GM12878 (cell line): ENCODE measurements at regions not wholly inside any gene's neighbourhood (a gene's known extent, or its start where the extent isn't known, plus 50 kb on each side); places are given as distances from the start of the nearest gene placed in this dataset.

Experiments used
- EGR1 ChIP-seq, 2 experiments: IDR thresholded peaks; 1 replicate in 1 of 2; 2 replicates in 1 of 2; pipeline ENCODE4 v1.6.1; 2011 to 2012; ENCODE audit warnings: low read depth in 2 of 2, low read length in 2 of 2, borderline replicate concordance in 1 of 2, mild to moderate bottlenecking in 1 of 2, moderate library complexity in 1 of 2
- EZH2 ChIP-seq: IDR thresholded peaks from 2 replicates; pipeline ENCODE4 v1.6.1; 2012; ENCODE audit warnings: low read depth, mild to moderate bottlenecking, control low read depth, inconsistent platforms, low read length, borderline replicate concordance; ENCODE audit not compliant: control insufficient read depth
- MYC ChIP-seq: IDR thresholded peaks from 2 replicates; pipeline ENCODE4 v1.6.1; 2011; ENCODE audit warnings: mild to moderate bottlenecking, low read length, moderate library complexity, inconsistent platforms; ENCODE audit not compliant: insufficient read depth, insufficient replicate concordance, insufficient read length, severe bottlenecking
- POLR2A ChIP-seq: IDR thresholded peaks from 2 replicates; pipeline ENCODE4 v1.6.1; 2011; ENCODE audit warnings: low read depth, mild to moderate bottlenecking, low read length
- RFX5 ChIP-seq: IDR thresholded peaks from 2 replicates; pipeline ENCODE4 v1.6.1; 2011; ENCODE audit warnings: low read depth, low read length, improper control_type of control experiment
- TF ChIP-seq, protein P1 (sequence below), 3 experiments: IDR thresholded peaks in 2 of 3; conservative IDR thresholded peaks in 1 of 3; 2 replicates each; pipeline ENCODE4 v1.5.1; 2011; ENCODE audit warnings: low read depth in 3 of 3, low read length in 3 of 3, mild to moderate bottlenecking in 3 of 3, control low read depth in 2 of 3, moderate library complexity in 2 of 3, inconsistent platforms in 1 of 3, mixed read lengths in 1 of 3; ENCODE audit not compliant: control insufficient read depth in 2 of 3, insufficient read depth in 1 of 3; ENCODE audit errors: extremely low read depth in 1 of 3
- TF ChIP-seq, protein P2 (sequence below): IDR thresholded peaks from 2 replicates; pipeline ENCODE4 v1.6.1; 2011; ENCODE audit warnings: borderline replicate concordance, low read depth, mild to moderate bottlenecking, moderate library complexity, low read length; ENCODE audit not compliant: insufficient read depth, poor library complexity, severe bottlenecking
- TF ChIP-seq, protein P3 (sequence below): IDR thresholded peaks from 2 replicates; pipeline ENCODE4 v1.6.1; 2011; ENCODE audit warnings: borderline replicate concordance, low read depth, mild to moderate bottlenecking, moderate library complexity, mixed read lengths, low read length; ENCODE audit not compliant: insufficient read depth; ENCODE audit errors: extremely low read length
- TF ChIP-seq, protein P4 (sequence below): IDR thresholded peaks from 2 replicates; pipeline ENCODE4 v1.6.1; 2012; ENCODE audit warnings: mild to moderate bottlenecking, low read depth, low read length

DNA sequence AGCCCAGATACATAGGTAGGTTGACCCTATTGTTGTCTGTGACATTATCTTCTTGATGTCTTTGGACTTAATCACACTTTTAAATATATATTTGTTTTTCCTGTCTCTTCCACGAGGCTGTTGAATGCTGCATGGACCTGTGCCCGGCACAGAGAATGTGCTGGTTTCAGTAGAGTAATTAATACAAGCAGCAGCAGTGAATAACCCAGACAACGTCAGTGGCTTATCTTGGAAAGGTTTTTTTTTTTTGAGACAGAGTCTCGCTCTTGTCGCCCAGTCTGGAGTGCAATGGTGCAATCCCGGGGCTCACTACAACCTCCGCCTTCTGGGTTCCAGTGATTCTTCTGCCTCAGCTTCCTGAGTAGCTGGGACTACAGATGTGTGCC, 108.2 kb downstream of the CDH26 start:
- TF ChIP-seq, protein P1, sequence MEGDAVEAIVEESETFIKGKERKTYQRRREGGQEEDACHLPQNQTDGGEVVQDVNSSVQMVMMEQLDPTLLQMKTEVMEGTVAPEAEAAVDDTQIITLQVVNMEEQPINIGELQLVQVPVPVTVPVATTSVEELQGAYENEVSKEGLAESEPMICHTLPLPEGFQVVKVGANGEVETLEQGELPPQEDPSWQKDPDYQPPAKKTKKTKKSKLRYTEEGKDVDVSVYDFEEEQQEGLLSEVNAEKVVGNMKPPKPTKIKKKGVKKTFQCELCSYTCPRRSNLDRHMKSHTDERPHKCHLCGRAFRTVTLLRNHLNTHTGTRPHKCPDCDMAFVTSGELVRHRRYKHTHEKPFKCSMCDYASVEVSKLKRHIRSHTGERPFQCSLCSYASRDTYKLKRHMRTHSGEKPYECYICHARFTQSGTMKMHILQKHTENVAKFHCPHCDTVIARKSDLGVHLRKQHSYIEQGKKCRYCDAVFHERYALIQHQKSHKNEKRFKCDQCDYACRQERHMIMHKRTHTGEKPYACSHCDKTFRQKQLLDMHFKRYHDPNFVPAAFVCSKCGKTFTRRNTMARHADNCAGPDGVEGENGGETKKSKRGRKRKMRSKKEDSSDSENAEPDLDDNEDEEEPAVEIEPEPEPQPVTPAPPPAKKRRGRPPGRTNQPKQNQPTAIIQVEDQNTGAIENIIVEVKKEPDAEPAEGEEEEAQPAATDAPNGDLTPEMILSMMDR (IDR thresholded peaks at IDR 0.05 in 2 of 3, conservative IDR thresholded peaks at IDR 0.05 in 1 of 3; ENCODE audit: control insufficient read depth in 2 of 3, extremely low read depth in 1 of 3, insufficient read depth in 1 of 3, low read depth in 3 of 3, low read length in 3 of 3) = no peak
- TF ChIP-seq MYC (no peak), EZH2 (no peak), POLR2A (no peak), EGR1 (IDR thresholded peaks at IDR 0.05; ENCODE audit: borderline replicate concordance in 1 of 2, low read depth in 2 of 2, low read length in 2 of 2) (no peak), RFX5 (no peak)
- TF ChIP-seq, protein P2, sequence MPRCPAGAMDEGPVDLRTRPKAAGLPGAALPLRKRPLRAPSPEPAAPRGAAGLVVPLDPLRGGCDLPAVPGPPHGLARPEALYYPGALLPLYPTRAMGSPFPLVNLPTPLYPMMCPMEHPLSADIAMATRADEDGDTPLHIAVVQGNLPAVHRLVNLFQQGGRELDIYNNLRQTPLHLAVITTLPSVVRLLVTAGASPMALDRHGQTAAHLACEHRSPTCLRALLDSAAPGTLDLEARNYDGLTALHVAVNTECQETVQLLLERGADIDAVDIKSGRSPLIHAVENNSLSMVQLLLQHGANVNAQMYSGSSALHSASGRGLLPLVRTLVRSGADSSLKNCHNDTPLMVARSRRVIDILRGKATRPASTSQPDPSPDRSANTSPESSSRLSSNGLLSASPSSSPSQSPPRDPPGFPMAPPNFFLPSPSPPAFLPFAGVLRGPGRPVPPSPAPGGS = no peak
- TF ChIP-seq, protein P3, sequence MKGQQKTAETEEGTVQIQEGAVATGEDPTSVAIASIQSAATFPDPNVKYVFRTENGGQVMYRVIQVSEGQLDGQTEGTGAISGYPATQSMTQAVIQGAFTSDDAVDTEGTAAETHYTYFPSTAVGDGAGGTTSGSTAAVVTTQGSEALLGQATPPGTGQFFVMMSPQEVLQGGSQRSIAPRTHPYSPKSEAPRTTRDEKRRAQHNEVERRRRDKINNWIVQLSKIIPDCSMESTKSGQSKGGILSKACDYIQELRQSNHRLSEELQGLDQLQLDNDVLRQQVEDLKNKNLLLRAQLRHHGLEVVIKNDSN = no peak
- TF ChIP-seq, protein P4, sequence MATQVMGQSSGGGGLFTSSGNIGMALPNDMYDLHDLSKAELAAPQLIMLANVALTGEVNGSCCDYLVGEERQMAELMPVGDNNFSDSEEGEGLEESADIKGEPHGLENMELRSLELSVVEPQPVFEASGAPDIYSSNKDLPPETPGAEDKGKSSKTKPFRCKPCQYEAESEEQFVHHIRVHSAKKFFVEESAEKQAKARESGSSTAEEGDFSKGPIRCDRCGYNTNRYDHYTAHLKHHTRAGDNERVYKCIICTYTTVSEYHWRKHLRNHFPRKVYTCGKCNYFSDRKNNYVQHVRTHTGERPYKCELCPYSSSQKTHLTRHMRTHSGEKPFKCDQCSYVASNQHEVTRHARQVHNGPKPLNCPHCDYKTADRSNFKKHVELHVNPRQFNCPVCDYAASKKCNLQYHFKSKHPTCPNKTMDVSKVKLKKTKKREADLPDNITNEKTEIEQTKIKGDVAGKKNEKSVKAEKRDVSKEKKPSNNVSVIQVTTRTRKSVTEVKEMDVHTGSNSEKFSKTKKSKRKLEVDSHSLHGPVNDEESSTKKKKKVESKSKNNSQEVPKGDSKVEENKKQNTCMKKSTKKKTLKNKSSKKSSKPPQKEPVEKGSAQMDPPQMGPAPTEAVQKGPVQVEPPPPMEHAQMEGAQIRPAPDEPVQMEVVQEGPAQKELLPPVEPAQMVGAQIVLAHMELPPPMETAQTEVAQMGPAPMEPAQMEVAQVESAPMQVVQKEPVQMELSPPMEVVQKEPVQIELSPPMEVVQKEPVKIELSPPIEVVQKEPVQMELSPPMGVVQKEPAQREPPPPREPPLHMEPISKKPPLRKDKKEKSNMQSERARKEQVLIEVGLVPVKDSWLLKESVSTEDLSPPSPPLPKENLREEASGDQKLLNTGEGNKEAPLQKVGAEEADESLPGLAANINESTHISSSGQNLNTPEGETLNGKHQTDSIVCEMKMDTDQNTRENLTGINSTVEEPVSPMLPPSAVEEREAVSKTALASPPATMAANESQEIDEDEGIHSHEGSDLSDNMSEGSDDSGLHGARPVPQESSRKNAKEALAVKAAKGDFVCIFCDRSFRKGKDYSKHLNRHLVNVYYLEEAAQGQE = no peak
